Keratinocyte (primary cell): ENCODE measurements at regions not wholly inside any gene's neighbourhood (a gene's known extent, or its start where the extent isn't known, plus 50 kb on each side); places are given as distances from the start of the nearest gene placed in this dataset.

Experiments
- DNase-seq: peaks from one replicate; pipeline ENCODE4 v3.0.0-alpha.2; 2011; ENCODE audit warnings: low read depth, missing footprints, low spot score
- FAIRE-seq: peaks from 2 replicates; lab custom pipeline; 2011; peaks lifted over from hg19 to GRCh38; lab: Jason Lieb, UNC
- H2AFZ ChIP-seq: 2 replicates; pipeline ENCODE4 v1.6.0; 2012; ENCODE audit warnings: low read length, control low read depth, inconsistent platforms; ENCODE audit not compliant: control insufficient read depth
- H3K27ac ChIP-seq: 2 replicates; pipeline ENCODE4 v1.5.1; 2011; ENCODE audit warnings: low read length; ENCODE audit not compliant: control insufficient read depth, insufficient read depth
- H3K27me3 ChIP-seq: 3 replicates; pipeline ENCODE4 v1.6.0; 2011; ENCODE audit warnings: low read length; ENCODE audit not compliant: control insufficient read depth, insufficient read depth; ENCODE audit errors: extremely low read depth
- H3K36me3 ChIP-seq, 2 experiments: 2 replicates in 1 of 2; 3 replicates in 1 of 2; pipeline ENCODE4 v1.5.1; 2011; ENCODE audit warnings: low read length in 2 of 2, mild to moderate bottlenecking in 1 of 2; ENCODE audit not compliant: control insufficient read depth in 2 of 2, insufficient read depth in 2 of 2; ENCODE audit errors: extremely low read depth in 1 of 2
- H3K4me1 ChIP-seq: 3 replicates; pipeline ENCODE4 v1.5.1; 2011; ENCODE audit warnings: low read length; ENCODE audit not compliant: control insufficient read depth, insufficient read depth; ENCODE audit errors: extremely low read depth
- H3K4me2 ChIP-seq: 3 replicates; pipeline ENCODE4 v1.6.0; 2011; ENCODE audit warnings: low read depth, low read length; ENCODE audit not compliant: control insufficient read depth, insufficient read depth; ENCODE audit errors: extremely low read depth
- H3K4me3 ChIP-seq, 3 experiments: fragments of 200-600 bp in 1 of 3; sonication (generic) in 1 of 3; 2 replicates in 2 of 3; 3 replicates in 1 of 3; pipeline ENCODE4 v1.5.1; 2011 to 2016; ENCODE audit warnings: low read length in 3 of 3, mild to moderate bottlenecking in 3 of 3, control low read depth in 2 of 3, inconsistent platforms in 1 of 3, low read depth in 1 of 3, mixed read lengths in 1 of 3, mixed run types in 1 of 3, moderate library complexity in 1 of 3; ENCODE audit not compliant: control insufficient read depth in 2 of 3, insufficient read depth in 2 of 3; ENCODE audit errors: extremely low read depth in 1 of 3
- H3K79me2 ChIP-seq: 2 replicates; pipeline ENCODE4 v1.6.0; 2012; ENCODE audit warnings: low read length; ENCODE audit not compliant: control insufficient read depth, insufficient read depth
- H3K9ac ChIP-seq: 3 replicates; pipeline ENCODE4 v1.6.0; 2011; ENCODE audit warnings: low read length; ENCODE audit not compliant: control insufficient read depth, insufficient read depth; ENCODE audit errors: extremely low read depth
- H3K9me1 ChIP-seq: 3 replicates; pipeline ENCODE4 v1.6.0; 2011; ENCODE audit warnings: low read length; ENCODE audit not compliant: control insufficient read depth, insufficient read depth; ENCODE audit errors: extremely low read depth
- H3K9me3 ChIP-seq: 2 replicates; pipeline ENCODE4 v1.5.1; 2012; ENCODE audit warnings: low read depth, low read length; ENCODE audit not compliant: control insufficient read depth
- H4K20me1 ChIP-seq: 3 replicates; pipeline ENCODE4 v1.6.0; 2011; ENCODE audit warnings: low read length; ENCODE audit not compliant: control insufficient read depth, insufficient read depth; ENCODE audit errors: extremely low read depth
- CTCF ChIP-seq, 3 experiments: IDR thresholded peaks in 1 of 3; conservative IDR thresholded peaks in 1 of 3; optimal IDR thresholded peaks in 1 of 3; 2 replicates in 2 of 3; 3 replicates in 1 of 3; pipeline versions ENCODE3 to v1.5.1; 2011; ENCODE audit warnings: low read length in 3 of 3, mild to moderate bottlenecking in 3 of 3, moderate library complexity in 2 of 3, control low read depth in 1 of 3, inconsistent platforms in 1 of 3; ENCODE audit not compliant: insufficient read depth in 2 of 3; ENCODE audit errors: extremely low read depth in 1 of 3
- EZH2 ChIP-seq: IDR thresholded peaks from one replicate; pipeline ENCODE4 v1.6.1; 2012; ENCODE audit warnings: inconsistent platforms, mild to moderate bottlenecking, low read length, moderate library complexity
- dilution Hi-C: fragments of 300-500 bp; cut with MboI; formaldehyde crosslinking; loops from one replicate; pipeline ENCODE4 v1.7.0; 2020; ENCODE audit warnings: low sequenced_read_pairs; ENCODE audit not compliant: extremely low pct_ligation_motif_present

- DNase-seq (no peak), FAIRE-seq (no peak)
- no peak overlapping the region for H3K4me3 ChIP-seq
- H3K4me2 ChIP-seq = no peak overlapping the region
- peaks cover 9% of the 10 kb centered on the region for H3K4me1 ChIP-seq
- dilution Hi-C loops = no loop called here
- TF ChIP-seq EZH2 (no peak), CTCF (optimal IDR thresholded peaks at IDR 0.05 in 1 of 3, IDR thresholded peaks at IDR 0.05 in 1 of 3, conservative IDR thresholded peaks at IDR 0.05 in 1 of 3; ENCODE audit: extremely low read depth in 1 of 3, insufficient read depth in 2 of 3, low read length in 3 of 3) (no peak)
- H2AFZ ChIP-seq = no peak overlapping the region
- H3K27me3 ChIP-seq = peaks cover 7% of the 10 kb centered on the region
- H3K79me2 ChIP-seq = no peaks in the 10 kb centered on the region
- no peak overlapping the region for H3K9ac ChIP-seq
- no peaks in the 10 kb centered on the region for H3K9me3 ChIP-seq
- H3K36me3 ChIP-seq = no peaks in the 10 kb centered on the region
- H3K9me1 ChIP-seq = no peaks in the 10 kb centered on the region
- H4K20me1 ChIP-seq = no peaks in the 10 kb centered on the region
- H3K27ac ChIP-seq = no peak overlapping the region
These were observed 85.0 kb upstream of the CAPRIN2 start for GRCh38 chr12:30839643-30840220.

- Histone ChIP-seq H3K9me1 (no peaks in the 10 kb centered on the region), H3K27me3 (peaks cover 11% of the 10 kb centered on the region), H4K20me1 (no peaks in the 10 kb centered on the region), H3K9me3 (no peaks in the 10 kb centered on the region), H3K36me3 (no peaks in the 10 kb centered on the region), H3K27ac (no peak overlapping the region), H2AFZ (no peak overlapping the region), H3K79me2 (no peaks in the 10 kb centered on the region), H3K4me2 (no peak overlapping the region), H3K4me1 (peaks cover 7% of the 10 kb centered on the region), H3K4me3 (no peak overlapping the region), H3K9ac (no peak overlapping the region)
- TF ChIP-seq CTCF (optimal IDR thresholded peaks at IDR 0.05 in 1 of 3, IDR thresholded peaks at IDR 0.05 in 1 of 3, conservative IDR thresholded peaks at IDR 0.05 in 1 of 3; ENCODE audit: extremely low read depth in 1 of 3, insufficient read depth in 2 of 3, low read length in 3 of 3) = no peak
- FAIRE-seq = no peak
- DNase-seq = no peak
- dilution Hi-C loops = no loop called here
These were observed 82.8 kb upstream of the CAPRIN2 start for GRCh38 chr12:30837595-30837994.
